Gastrocnemius medialis (tissue), 4 donors: ENCODE measurements at regions not wholly inside any gene's neighbourhood (a gene's known extent, or its start where the extent isn't known, plus 50 kb on each side); places are given as distances from the start of the nearest gene placed in this dataset.

ENCODE experiments used
- ATAC-seq, 2 donors: fragments of 150-250 bp; one replicate each; pipeline ENCODE4 v1.9.1; 2016
- DNase-seq, 2 donors: peaks; one replicate each; pipeline ENCODE4 v3.0.0-alpha.2; 2019
- H3K27ac ChIP-seq, 4 donors: fragments of 200-600 bp; sonication (generic); 1 replicate in 1 of 4; 2 replicates in 3 of 4; pipeline ENCODE4 v1.5.1; 2016 to 2018; ENCODE audit warnings: mild to moderate bottlenecking in 2 of 4, moderate library complexity in 1 of 4
- H3K27me3 ChIP-seq, 3 donors: fragments of 200-600 bp; sonication (generic) in 2 of 3; 1 replicate in 1 of 3; 2 replicates in 2 of 3; pipeline versions ENCODE4 v1.5.1 to v1.6.0; 2016 to 2019; ENCODE audit warnings: mild to moderate bottlenecking in 1 of 3, moderate library complexity in 1 of 3
- H3K36me3 ChIP-seq, 2 donors: fragments of 200-600 bp; sonication (generic) in 1 of 2; one replicate each; pipeline ENCODE4 v1.5.1; 2017 to 2018
- H3K4me1 ChIP-seq, 2 donors: fragments of 200-600 bp; sonication (generic) in 1 of 2; one replicate each; pipeline ENCODE4 v1.5.1; 2016 to 2017; ENCODE audit warnings: mild to moderate bottlenecking in 2 of 2
- H3K4me3 ChIP-seq, 4 donors: fragments of 200-600 bp; sonication (generic) in 3 of 4; 1 replicate in 1 of 4; 2 replicates in 3 of 4; pipeline ENCODE4 v1.5.1; 2016 to 2019; ENCODE audit warnings: mild to moderate bottlenecking in 2 of 4
- H3K9me3 ChIP-seq, 3 donors: fragments of 200-600 bp; sonication (generic) in 2 of 3; 1 replicate in 1 of 3; 2 replicates in 2 of 3; pipeline ENCODE4 v1.5.1; 2016 to 2019
- POLR2A ChIP-seq, 2 donors: fragments of 450-650 bp; IDR thresholded peaks; one replicate each; pipeline ENCODE4 v1.6.1; 2017; ENCODE audit warnings: antibody characterized with exemption in 2 of 2, mild to moderate bottlenecking in 2 of 2, moderate library complexity in 2 of 2
- in situ Hi-C, 4 donors: fragments of 200-750 bp; cut with MboI; loops; one replicate each; pipeline versions ENCODE4 v1.15.0 to v1.8.0; 2017; ENCODE audit warnings: low sequenced_read_pairs in 4 of 4
- intact Hi-C: fragments of 100-400 bp; cut with DNase I; formaldehyde crosslinking; loops from one replicate; pipeline ENCODE4 v1.15.1; 2023; ENCODE audit warnings: low total_unique reads
- TF ChIP-seq, protein P1 (sequence below), 5 experiments: fragments of 450-650 bp in 3 of 5; fragments of 200-600 bp in 2 of 5; sonication (generic) in 2 of 5; IDR thresholded peaks in 4 of 5; conservative IDR thresholded peaks in 1 of 5; 1 replicate in 4 of 5; 2 replicates in 1 of 5; pipeline ENCODE4 v1.5.1; 2016 to 2019; ENCODE audit warnings: antibody characterized with exemption in 5 of 5, mild to moderate bottlenecking in 3 of 5, moderate library complexity in 3 of 5

DNA sequence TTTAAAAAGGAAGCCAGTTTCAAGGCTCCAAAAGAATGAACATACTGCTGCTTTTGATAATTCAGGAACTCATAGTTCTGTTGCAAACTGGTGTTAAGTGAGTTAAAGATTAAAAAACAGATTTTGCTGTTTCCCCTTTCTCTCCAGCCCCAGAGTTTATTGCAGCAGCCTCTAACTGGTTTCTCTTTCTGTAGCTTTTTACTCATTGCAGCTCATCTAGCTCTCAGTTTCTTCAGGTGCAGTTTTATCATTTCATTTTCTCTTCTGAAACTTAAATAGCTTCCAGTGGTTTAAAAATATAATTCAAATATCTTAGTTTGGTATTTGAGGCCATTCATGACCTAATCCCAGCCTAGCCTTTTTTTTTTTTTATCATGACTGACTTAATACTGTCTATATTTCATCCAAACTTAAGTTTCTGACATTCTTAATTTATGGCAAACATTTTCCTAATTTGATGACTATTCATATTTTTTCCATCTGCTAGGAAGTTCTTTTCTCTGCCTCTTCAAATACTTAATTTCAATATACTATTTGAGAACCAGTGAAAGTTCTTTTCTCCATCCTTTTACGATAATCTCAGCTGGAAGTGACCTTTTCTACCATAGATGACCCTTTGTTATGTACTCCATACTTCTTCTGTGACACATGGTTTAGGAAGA, 252.7 kb upstream of the GRIA1 start:
- ATAC-seq: no peak
- TF ChIP-seq POLR2A (IDR thresholded peaks at IDR 0.05): no peak
- H3K36me3 ChIP-seq: no peaks in the 10 kb centered on the region
- no peak for DNase-seq
- H3K27me3 ChIP-seq: no peaks in the 10 kb centered on the region
- no peak overlapping the region for H3K4me3 ChIP-seq
- in situ Hi-C loops: no loop called here
- H3K9me3 ChIP-seq: no peaks in the 10 kb centered on the region
- no peak overlapping the region for H3K27ac ChIP-seq
- no peaks in the 10 kb centered on the region for H3K4me1 ChIP-seq
- intact Hi-C loops: no loop called here

DNA sequence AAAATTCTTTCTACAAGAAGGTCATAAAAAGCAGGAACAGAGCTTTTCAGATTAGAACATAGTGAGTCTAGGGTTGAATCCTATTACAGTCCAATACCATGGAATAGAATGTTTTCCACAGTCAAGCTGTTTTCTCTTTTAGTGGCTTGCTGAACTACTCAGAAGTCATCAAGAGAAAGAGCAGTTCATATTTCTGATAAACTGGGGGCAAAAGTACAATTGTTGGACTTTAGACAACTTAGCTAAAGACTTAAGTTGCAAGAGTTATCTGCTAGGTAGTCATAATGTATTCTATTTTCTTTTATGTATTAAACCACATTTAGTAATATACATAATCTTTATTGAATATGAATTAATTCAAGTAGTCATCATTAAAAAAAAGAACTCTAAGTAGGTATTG, 233.1 kb upstream of the GRIA1 start:
- TF ChIP-seq, protein P1, sequence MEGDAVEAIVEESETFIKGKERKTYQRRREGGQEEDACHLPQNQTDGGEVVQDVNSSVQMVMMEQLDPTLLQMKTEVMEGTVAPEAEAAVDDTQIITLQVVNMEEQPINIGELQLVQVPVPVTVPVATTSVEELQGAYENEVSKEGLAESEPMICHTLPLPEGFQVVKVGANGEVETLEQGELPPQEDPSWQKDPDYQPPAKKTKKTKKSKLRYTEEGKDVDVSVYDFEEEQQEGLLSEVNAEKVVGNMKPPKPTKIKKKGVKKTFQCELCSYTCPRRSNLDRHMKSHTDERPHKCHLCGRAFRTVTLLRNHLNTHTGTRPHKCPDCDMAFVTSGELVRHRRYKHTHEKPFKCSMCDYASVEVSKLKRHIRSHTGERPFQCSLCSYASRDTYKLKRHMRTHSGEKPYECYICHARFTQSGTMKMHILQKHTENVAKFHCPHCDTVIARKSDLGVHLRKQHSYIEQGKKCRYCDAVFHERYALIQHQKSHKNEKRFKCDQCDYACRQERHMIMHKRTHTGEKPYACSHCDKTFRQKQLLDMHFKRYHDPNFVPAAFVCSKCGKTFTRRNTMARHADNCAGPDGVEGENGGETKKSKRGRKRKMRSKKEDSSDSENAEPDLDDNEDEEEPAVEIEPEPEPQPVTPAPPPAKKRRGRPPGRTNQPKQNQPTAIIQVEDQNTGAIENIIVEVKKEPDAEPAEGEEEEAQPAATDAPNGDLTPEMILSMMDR (IDR thresholded peaks at IDR 0.05 in 4 of 5, conservative IDR thresholded peaks at IDR 0.05 in 1 of 5): no peak
- TF ChIP-seq POLR2A (IDR thresholded peaks at IDR 0.05): no peak
- no peak for DNase-seq
- Histone ChIP-seq H3K4me1 (no peaks in the 10 kb centered on the region), H3K27ac (no peak overlapping the region), H3K36me3 (no peaks in the 10 kb centered on the region), H3K27me3 (no peaks in the 10 kb centered on the region), H3K9me3 (no peaks in the 10 kb centered on the region), H3K4me3 (no peak overlapping the region)
- intact Hi-C loops (no loop called here), in situ Hi-C loops (no loop called here)
- ATAC-seq: no peak

GRCh38 chr5:153258469-153258868, 232.0 kb upstream of the GRIA1 start:
- Histone ChIP-seq H3K4me3 (no peak overlapping the region), H3K36me3 (no peaks in the 10 kb centered on the region), H3K27ac (no peak overlapping the region), H3K27me3 (no peaks in the 10 kb centered on the region), H3K9me3 (no peaks in the 10 kb centered on the region), H3K4me1 (no peaks in the 10 kb centered on the region)
- ATAC-seq (no peak), DNase-seq (no peak)
- intact Hi-C loops: no loop called here
- TF ChIP-seq, protein P1 (IDR thresholded peaks at IDR 0.05 in 4 of 5, conservative IDR thresholded peaks at IDR 0.05 in 1 of 5): no peak
- TF ChIP-seq POLR2A (IDR thresholded peaks at IDR 0.05): no peak
- in situ Hi-C loops: no loop called here

GRCh38 chr5:153267506-153267905, 223.0 kb upstream of the GRIA1 start:
- Histone ChIP-seq H3K4me3 (no peak overlapping the region), H3K27ac (no peak overlapping the region), H3K4me1 (no peaks in the 10 kb centered on the region), H3K27me3 (no peaks in the 10 kb centered on the region), H3K36me3 (no peaks in the 10 kb centered on the region), H3K9me3 (no peaks in the 10 kb centered on the region)
- in situ Hi-C loops (no loop called here), intact Hi-C loops (no loop called here)
- no peak for ATAC-seq
- TF ChIP-seq, protein P1 (IDR thresholded peaks at IDR 0.05 in 4 of 5, conservative IDR thresholded peaks at IDR 0.05 in 1 of 5): no peak
- TF ChIP-seq POLR2A (IDR thresholded peaks at IDR 0.05): no peak
- no peak for DNase-seq

DNA sequence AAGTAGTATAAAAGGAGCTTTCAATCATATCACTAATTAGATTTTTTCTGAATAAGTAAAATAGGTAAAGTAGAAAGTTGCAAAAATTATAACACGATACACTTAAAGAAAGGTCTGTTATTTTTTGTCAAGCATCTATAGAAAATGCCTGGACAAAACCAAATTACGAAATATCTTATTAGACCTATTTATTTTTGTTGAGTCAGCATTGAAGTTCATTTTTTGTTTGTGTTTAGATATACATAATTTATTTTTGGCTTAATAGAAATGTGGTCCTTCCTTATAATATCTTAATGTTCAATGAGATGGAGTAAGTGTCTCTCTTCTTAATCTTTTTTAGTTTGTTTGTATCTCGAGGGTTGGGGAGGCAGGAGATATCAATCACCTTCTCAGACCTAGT, 214.8 kb upstream of the GRIA1 start:
- in situ Hi-C loops (no loop called here), intact Hi-C loops (no loop called here)
- no peaks in the 10 kb centered on the region for H3K36me3 ChIP-seq
- TF ChIP-seq, protein P1 (IDR thresholded peaks at IDR 0.05 in 4 of 5, conservative IDR thresholded peaks at IDR 0.05 in 1 of 5): no peak
- no peak for TF ChIP-seq POLR2A (IDR thresholded peaks at IDR 0.05)
- DNase-seq (no peak), ATAC-seq (no peak)
- no peaks in the 10 kb centered on the region for H3K27me3 ChIP-seq
- no peak overlapping the region for H3K4me3 ChIP-seq
- H3K9me3 ChIP-seq: no peaks in the 10 kb centered on the region
- no peak overlapping the region for H3K27ac ChIP-seq
- no peaks in the 10 kb centered on the region for H3K4me1 ChIP-seq
